A549 (cell line): ENCODE measurements at regions not wholly inside any gene's neighbourhood (a gene's known extent, or its start where the extent isn't known, plus 50 kb on each side); places are given as distances from the start of the nearest gene placed in this dataset.

Source experiments
- CTCF ChIP-seq: fragments of >200 bp; sonication (Bioruptor Twin); formaldehyde crosslinking; IDR thresholded peaks from 3 replicates; pipeline ENCODE4 v1.5.1; 2016
- HMGXB4 ChIP-seq: fragments of 250-450 bp; sonication (Bioruptor Pico); IDR thresholded peaks from 2 replicates; pipeline ENCODE4 v1.5.0; 2021; ENCODE audit warnings: mild to moderate bottlenecking, moderate library complexity, borderline replicate concordance
- ZSCAN20 ChIP-seq: fragments of 250-450 bp; sonication (Bioruptor Pico); IDR thresholded peaks from 2 replicates; pipeline ENCODE4 v1.8.0; 2022; ENCODE audit warnings: mild to moderate bottlenecking, moderate library complexity

GRCh38 chr14:71300566-71301330 lies 393.5 kb downstream of the PCNX1 start:
- no peak for TF ChIP-seq HMGXB4
- TF ChIP-seq ZSCAN20 (CRISPR knock-in tag): no peak
- TF ChIP-seq CTCF: no peak
